ENCODE measurements at regions not wholly inside any gene's neighbourhood (a gene's known extent, or its start where the extent isn't known, plus 50 kb on each side); places are given as distances from the start of the nearest gene placed in this dataset.

- TF ChIP-seq CTCF (IDR thresholded peaks at IDR 0.05) (no peak), POLR2A (IDR thresholded peaks at IDR 0.05; ENCODE audit: low read depth) (no peak), EP300 (IDR thresholded peaks at IDR 0.05) (no peak)
These were observed 438.7 kb upstream of the KCNMB2 start for GRCh38 chr3:178097576-178097975.
